ENCODE measurements at regions not wholly inside any gene's neighbourhood (a gene's known extent, or its start where the extent isn't known, plus 50 kb on each side); places are given as distances from the start of the nearest gene placed in this dataset.

GRCh38 chr17:77441940-77442339 lies 301.2 kb downstream of the SEC14L1 start:
- Histone ChIP-seq H3K27ac (ENCODE audit: extremely low read depth, low read depth, low read length) (no peak overlapping the region), H3K9me3 (replicated peaks; ENCODE audit: control insufficient read depth, insufficient read depth, low read depth, low read length) (no peaks in the 10 kb centered on the region), H3K4me2 (ENCODE audit: insufficient read depth, low read length) (no peak overlapping the region), H3K36me3 (ENCODE audit: control insufficient read depth, insufficient read depth, low read length) (peaks cover 1% of the 10 kb centered on the region; the same call in 1 of the 3 replicates), H3K4me3 (no peak overlapping the region), H3K4me1 (replicated peaks in 1 of 2; ENCODE audit: control insufficient read depth in 2 of 2, insufficient read depth in 2 of 2, low read length in 2 of 2) (peaks cover 54 to 62% of the 10 kb centered on the region in 2 experiments), H4K20me1 (replicated peaks; ENCODE audit: control insufficient read depth, insufficient read depth, low read length) (peaks cover 32% of the 10 kb centered on the region), H3K79me2 (ENCODE audit: control insufficient read depth, insufficient read depth, low read length) (peaks cover 54% of the 10 kb centered on the region), H3K9ac (ENCODE audit: insufficient read depth in 1 of 2, low read depth in 2 of 2, low read length in 2 of 2) (no peak overlapping the region), H3K27me3 (ENCODE audit: control insufficient read depth in 2 of 2, insufficient read depth in 2 of 2, low read length in 2 of 2) (no peaks in the 10 kb centered on the region), H2AFZ (ENCODE audit: low read depth, low read length) (no peak overlapping the region), H3K9me1 (ENCODE audit: control insufficient read depth, insufficient read depth, low read length) (peaks cover 6% of the 10 kb centered on the region)
- no peak for ATAC-seq
- no TSS peak for BruUV-seq (replicated peaks)
- no peak for TF ChIP-seq ZNF134 (CRISPR knock-in tag; conservative IDR thresholded peaks at IDR 0.05)
- no peak for TF ChIP-seq TEAD1 (CRISPR knock-in tag; IDR thresholded peaks at IDR 0.05)
- TF ChIP-seq CREB1 (IDR thresholded peaks at IDR 0.05) = no peak
- no peak for TF ChIP-seq CREB1 (CRISPR knock-in tag; IDR thresholded peaks at IDR 0.05)
- TF ChIP-seq CEBPB (tag; IDR thresholded peaks at IDR 0.05) = no peak
- FAIRE-seq = no peak
- WGBS (ENCODE audit: insufficient coverage, low coverage, missing lambda C conversion rate) = 56% methylated on average over 8 of the region's 11 CpGs
- DNase-seq (ENCODE audit: extremely low read depth in 1 of 4, low spot score in 3 of 4) = no peak
- intact Hi-C loops (cut with micrococcal nuclease) = no loop called here
- ChIA-PET CTCF (ENCODE audit: low intra/inter-chr PET ratio) (no interaction called here), POLR2A (interaction anchor here (0.7 kb wide), 1 partner anchor 21 kb away, joined by 3 read pairs; no protein-coding TSS in a partner anchor)
- in situ Hi-C loops (cut with MboI) = no loop called here

- Histone ChIP-seq H3K4me2 (ENCODE audit: insufficient read depth, low read length) (no peak overlapping the region), H4K20me1 (replicated peaks; ENCODE audit: control insufficient read depth, insufficient read depth, low read length) (peaks cover 28% of the 10 kb centered on the region), H3K27ac (ENCODE audit: extremely low read depth, low read depth, low read length) (no peak overlapping the region), H3K9ac (ENCODE audit: insufficient read depth in 1 of 2, low read depth in 2 of 2, low read length in 2 of 2) (no peak overlapping the region), H3K4me3 (no peak overlapping the region), H3K36me3 (ENCODE audit: control insufficient read depth, insufficient read depth, low read length) (no peaks in the 10 kb centered on the region), H3K9me3 (replicated peaks; ENCODE audit: control insufficient read depth, insufficient read depth, low read depth, low read length) (no peaks in the 10 kb centered on the region), H3K4me1 (replicated peaks in 1 of 2; ENCODE audit: control insufficient read depth in 2 of 2, insufficient read depth in 2 of 2, low read length in 2 of 2) (peaks cover 54 to 58% of the 10 kb centered on the region in 2 experiments), H2AFZ (ENCODE audit: low read depth, low read length) (no peak overlapping the region), H3K79me2 (ENCODE audit: control insufficient read depth, insufficient read depth, low read length) (peaks cover 51% of the 10 kb centered on the region), H3K9me1 (ENCODE audit: control insufficient read depth, insufficient read depth, low read length) (peaks cover 5% of the 10 kb centered on the region), H3K27me3 (ENCODE audit: control insufficient read depth in 2 of 2, insufficient read depth in 2 of 2, low read length in 2 of 2) (no peaks in the 10 kb centered on the region)
- WGBS (ENCODE audit: insufficient coverage, low coverage, missing lambda C conversion rate) = 85% methylated on average over 10 of the region's 10 CpGs
- POLR2A ChIA-PET = interaction anchor here (0.7 to 1.3 kb wide), 3 partner anchors 14 to 22 kb away, joined by 3 to 5 read pairs (median 3); no protein-coding TSS in a partner anchor
- intact Hi-C loops (cut with micrococcal nuclease) (no loop called here), in situ Hi-C loops (cut with MboI) (no loop called here)
- CTCF ChIA-PET (ENCODE audit: low intra/inter-chr PET ratio) = no interaction called here
- no peak for FAIRE-seq
- DNase-seq (ENCODE audit: extremely low read depth in 1 of 4, low spot score in 3 of 4) = no peak
- ATAC-seq = no peak
- no TSS peak for BruUV-seq (replicated peaks)
- TF ChIP-seq VEZF1 (CRISPR knock-in tag; IDR thresholded peaks at IDR 0.05) (no peak), ZNF609 (CRISPR knock-in tag; IDR thresholded peaks at IDR 0.05; ENCODE audit: borderline replicate concordance) (no peak), SNRNP70 (optimal IDR thresholded peaks at IDR 0.05; ENCODE audit: low read depth, low read length) (no peak)
These were observed 302.4 kb downstream of the SEC14L1 start for GRCh38 chr17:77442976-77443747.
